ENCODE measurements at regions not wholly inside any gene's neighbourhood (a gene's known extent, or its start where the extent isn't known, plus 50 kb on each side); places are given as distances from the start of the nearest gene placed in this dataset.
"Not testable (repeated sequence)": the region's sequence is repeated elsewhere in the genome, so short reads cannot be mapped to it uniquely, and the experiment has no call there.

GRCh38 chr11:36733721-36734120, 135.7 kb upstream of the RAG2 start:
- not testable (repeated sequence) for FAIRE-seq

- no peak for FAIRE-seq
Measured at GRCh38 chr11:36730761-36731160, 132.7 kb upstream of the RAG2 start.

GRCh38 chr11:36729825-36730224, 131.8 kb upstream of the RAG2 start:
- FAIRE-seq, result no peak

- FAIRE-seq, result no peak
Measured at GRCh38 chr11:36726420-36726819, 128.4 kb upstream of the RAG2 start.

- no peak for FAIRE-seq
Measured at GRCh38 chr11:36724742-36725385, 126.8 kb upstream of the RAG2 start.

- no peak for FAIRE-seq
Measured at GRCh38 chr11:36722421-36722820, 124.4 kb upstream of the RAG2 start.

GRCh38 chr11:36719358-36720107, 121.5 kb upstream of the RAG2 start:
- no peak for FAIRE-seq

DNA sequence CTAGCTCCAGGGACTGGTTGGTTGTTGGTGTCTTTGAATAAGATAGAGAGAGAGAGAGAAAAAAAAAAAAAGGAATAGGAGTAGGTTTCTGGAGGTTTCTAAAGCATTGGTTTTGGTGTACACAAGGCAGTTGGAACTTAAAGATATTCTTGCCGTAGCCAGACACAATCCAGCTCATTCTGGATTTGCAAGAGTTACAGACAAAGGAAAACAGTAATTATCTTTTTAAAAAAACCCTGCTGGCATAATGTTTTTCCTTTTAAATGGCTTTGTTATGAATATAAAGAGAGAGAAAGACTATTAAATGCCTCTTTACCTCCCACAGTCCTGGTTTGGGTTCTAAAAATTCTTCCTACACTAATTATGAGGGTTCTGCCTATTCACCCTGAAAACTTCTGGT, 120.4 kb upstream of the RAG2 start:
- no peak for FAIRE-seq

- no peak for FAIRE-seq
Measured at GRCh38 chr11:36713715-36714114, 115.7 kb upstream of the RAG2 start.

DNA sequence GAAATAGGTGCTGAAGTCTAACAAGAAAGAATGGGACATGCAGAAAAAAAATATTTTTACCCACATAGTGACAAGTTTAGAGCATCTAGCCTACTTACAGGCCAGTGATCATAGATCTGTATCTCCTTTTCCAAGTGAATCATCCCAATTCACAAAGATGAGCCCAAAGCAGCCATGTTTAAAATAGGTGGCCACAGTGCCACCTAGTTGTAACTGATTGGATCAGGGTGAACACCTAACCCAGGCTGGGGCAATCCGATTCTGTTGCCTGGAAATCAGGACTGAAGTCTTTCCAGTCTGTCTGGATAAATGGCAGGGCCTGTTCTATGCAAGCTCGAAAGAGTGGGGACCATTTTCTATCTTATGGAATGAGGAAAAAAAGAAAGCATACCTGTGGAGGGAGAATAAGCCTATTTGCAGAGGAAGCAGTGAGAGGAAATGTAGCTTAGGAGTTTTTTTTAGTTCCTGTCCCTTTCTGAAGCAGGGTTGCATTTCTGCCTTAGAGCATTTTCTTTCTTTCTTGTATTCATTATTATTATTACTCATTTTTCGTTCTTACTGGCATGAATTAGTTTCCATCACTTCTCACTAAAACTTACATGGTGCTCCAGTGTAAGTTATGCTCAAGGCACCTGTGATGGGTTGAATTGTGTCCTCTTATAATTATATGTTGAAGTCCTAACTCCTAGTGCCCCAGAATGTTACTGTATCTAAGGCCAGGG, 113.2 kb upstream of the RAG2 start:
- FAIRE-seq, result no peak
